Pulmonary artery endothelial cell (primary cell): ENCODE measurements at regions not wholly inside any gene's neighbourhood (a gene's known extent, or its start where the extent isn't known, plus 50 kb on each side); places are given as distances from the start of the nearest gene placed in this dataset.

Source experiments
- DNase-seq: peaks from one replicate; pipeline ENCODE4 v3.0.0-alpha.2; 2011; ENCODE audit warnings: low read depth, low spot score

DNA sequence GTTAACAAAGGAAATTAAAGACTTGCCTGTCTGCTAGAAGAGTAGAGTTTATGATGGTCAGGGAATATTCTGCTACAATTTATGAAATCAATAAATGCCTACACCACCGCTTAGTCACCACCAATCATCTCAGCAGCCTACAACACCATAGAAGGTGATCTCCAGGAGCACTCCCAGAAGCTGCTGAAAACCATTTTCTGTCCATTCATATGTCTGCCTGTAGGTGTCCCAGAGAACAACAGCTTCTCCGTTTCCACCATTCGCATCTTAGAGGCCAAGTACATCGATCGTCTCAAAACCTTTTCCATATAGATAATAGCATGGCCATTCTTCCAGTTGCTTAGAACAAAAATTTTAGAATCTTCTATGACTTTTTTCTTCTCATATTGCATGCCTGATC is 303.4 kb downstream of the KCNC2 start:
- DNase-seq = no peak

DNA sequence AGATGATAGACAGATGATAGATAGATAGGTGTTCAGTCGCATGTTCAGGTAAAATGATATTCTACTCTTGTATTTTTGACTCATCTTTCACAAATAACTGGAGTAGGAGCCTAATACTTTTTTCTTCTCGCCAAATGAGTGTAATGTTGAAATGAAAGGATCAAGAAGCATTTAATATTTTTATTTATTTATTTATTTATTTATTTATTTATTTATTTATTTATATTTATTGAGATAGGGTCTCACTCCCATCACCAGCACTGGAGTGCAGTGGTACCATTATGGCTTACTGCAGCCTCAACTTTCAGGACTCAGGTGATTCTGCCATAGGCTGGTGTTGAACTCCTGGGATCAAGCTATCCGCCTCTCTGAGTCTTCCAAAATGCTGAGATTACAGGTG is 298.8 kb downstream of the KCNC2 start:
- no peak for DNase-seq

DNA sequence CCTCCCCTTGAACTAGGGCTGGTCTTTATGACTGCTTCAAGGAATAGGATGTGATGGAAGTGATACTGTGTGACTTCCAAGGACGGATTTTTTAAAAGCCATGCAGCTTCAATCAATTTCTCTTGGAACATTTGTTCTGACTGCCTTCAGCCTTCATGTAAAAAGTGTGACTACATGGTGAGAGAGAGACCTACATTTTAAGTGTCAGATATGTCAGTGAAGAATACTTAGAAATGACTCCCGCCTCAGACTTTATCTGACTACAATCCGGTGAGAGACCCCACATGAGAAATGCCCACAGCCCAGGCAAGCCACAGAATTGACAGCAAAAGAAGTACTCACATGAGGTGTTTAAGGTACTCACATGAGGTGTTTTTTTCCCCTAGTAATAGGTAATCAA is 295.3 kb downstream of the KCNC2 start:
- DNase-seq = no peak

DNA sequence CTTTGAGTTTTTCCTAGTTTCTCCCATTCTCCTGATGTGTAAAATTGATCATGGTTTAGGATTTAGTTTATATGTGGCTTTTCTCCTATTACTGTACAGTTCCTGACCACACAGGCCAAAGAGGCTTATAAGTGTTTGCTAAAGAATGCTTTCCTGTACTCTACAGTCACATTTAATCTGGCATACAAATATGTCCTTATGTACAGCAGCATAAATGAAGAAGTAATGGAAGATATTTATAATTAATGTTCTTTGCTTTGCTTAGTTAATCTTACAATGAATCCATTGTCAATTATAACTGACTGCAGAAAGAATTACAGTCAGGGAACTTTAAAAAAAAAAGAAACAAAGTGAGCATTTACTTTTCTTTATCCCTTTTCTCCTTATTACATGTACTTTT is 293.9 kb downstream of the KCNC2 start:
- DNase-seq = no peak

DNA sequence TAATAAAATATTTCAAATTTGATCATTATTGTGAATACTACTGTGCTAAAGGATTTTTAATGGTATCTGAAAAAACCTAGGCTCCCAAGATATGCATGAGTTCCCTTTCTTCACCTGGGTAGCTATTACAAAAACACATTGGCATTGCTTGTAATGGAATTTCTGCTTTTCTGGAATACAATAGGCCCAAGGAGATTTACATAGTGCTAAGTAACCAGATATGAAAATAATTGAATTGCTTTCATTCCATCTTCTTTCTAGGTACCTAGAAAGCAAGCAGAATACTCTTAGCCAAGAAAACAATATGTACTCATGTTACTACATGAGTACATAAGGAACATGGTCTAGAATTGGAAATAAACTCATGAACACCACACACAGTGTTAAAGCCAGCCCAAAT is 291.9 kb downstream of the KCNC2 start:
- DNase-seq = no peak

DNA sequence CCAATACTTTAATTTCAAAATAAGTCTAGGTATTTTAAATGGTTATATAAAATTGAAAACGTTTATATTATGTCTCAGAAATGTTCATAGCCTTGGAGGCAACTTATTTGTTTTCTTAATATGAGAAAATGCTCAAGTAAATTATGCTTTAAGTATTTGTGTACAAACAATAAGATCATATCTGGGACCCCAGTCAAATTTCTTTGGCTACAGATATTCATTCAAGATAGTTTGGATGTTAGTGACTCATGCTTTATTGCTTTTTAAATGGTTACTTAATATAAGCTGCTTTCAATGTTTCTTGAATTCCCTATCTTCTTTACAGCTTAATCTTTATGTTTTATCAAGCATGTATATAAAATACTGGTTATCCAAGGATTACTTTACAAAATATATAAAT is 291.3 kb downstream of the KCNC2 start:
- DNase-seq = no peak

DNA sequence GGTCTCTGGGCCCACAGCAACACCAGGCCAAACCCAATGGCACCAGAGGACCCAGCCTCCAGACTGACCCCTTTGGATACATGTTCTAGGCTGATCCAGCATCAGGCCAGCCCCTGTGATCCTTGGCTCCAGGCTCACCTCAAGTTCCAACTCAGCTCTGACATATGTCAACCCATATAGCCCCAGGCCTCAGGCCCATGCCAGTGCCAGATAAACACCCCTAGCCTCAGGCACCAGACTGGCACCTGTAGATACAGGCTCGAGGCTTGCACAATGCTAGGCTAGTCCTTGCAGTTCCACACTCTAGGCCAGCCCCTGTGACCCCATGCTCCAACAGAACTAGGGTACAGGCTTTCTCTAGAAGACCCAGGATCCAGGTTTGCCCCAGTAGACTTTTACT is 287.5 kb downstream of the KCNC2 start:
- DNase-seq = no peak

DNA sequence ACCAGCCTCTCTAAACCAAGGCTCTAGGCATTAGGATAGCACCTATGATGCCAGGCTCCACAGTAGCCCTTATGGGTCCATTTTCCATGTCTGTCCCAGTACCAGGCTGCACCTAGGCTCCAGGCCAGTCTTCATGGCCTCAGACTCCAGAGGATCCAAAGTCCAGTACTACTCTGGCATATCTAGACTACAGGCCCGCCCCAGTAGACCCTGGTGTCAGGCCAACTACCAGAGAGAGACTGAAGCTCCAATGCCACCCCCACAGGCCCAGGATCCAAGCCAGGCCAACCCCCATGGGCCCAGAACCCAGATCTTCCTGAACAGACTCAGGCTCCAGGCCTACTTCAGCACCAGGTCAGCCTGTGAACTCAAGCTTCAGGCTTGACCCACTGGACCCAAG is 287.0 kb downstream of the KCNC2 start:
- DNase-seq = no peak

DNA sequence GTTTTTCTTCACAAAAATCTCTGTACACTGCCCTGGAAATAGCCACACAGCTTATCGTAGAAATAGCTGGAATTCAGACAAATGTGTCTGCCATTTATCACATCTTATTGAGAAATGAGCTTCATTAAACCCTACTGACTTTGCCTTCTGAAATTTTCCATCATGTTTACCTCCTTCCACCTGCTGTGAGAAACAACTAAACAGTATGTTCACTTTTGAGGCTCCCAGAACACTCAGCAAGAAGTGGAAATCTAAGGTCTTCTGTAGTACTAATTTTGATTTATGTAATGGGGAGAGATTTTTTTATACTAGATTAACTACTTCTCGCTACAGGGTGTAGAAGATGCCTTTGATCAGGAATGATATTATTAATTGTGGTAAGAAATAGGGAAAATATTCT is 268.0 kb downstream of the KCNC2 start:
- no peak for DNase-seq

DNA sequence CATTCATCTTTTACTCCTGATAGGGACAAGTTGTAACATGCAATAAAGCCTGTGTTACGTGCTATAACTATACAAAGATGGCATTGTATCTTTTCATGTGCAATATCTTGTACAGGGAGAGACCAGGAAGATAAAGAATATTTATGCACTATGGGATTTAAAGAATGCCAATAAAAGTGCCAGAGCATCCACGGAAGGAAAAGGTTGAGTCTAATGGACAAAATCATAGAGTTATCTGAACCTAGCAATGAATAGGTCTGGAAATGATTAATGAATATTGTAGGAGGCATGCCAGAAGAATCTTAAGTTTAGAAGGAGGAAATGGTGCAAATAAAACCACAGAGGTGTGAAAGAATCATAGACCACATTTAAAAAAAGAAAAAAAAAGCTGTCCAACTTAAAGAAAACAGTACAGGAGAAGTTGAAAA is 263.9 kb downstream of the KCNC2 start:
- DNase-seq = no peak

DNA sequence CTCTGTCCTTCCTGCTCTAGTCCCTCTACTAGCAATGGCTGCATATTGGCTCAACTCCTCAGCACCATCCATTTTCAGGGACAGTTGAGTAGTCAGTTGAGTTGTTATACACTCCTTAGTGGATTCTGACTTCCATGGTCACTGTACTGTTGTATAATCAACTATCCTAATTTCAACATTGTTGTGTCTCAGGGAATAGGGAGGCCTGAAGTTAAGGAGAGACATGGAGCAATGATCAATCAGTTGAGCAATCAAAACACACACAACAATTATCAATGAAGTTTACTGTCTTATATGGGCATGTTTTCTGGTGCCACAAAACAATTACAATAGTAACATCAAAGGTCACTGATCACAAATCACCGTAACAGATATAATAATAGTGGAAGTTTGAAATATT is 255.9 kb downstream of the KCNC2 start:
- no peak for DNase-seq

DNA sequence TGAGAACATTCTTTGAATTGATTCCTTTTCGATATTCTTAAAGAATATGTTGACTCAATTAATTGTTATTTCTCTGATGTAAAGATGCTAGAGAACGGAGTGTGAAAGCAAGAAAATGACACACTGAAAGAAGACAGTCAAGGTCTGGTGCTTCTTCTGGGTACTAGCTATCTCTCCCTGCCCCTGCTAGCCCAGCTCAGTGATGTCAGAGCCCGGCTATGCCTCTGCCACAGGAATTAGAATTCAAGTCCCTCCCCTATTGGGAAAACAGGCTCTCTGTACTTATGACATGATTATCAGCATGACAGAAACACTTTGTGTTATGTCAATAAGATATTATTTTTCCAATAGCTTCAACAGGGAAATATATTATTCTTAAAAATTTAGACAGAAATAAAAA is 252.4 kb downstream of the KCNC2 start:
- no peak for DNase-seq

DNA sequence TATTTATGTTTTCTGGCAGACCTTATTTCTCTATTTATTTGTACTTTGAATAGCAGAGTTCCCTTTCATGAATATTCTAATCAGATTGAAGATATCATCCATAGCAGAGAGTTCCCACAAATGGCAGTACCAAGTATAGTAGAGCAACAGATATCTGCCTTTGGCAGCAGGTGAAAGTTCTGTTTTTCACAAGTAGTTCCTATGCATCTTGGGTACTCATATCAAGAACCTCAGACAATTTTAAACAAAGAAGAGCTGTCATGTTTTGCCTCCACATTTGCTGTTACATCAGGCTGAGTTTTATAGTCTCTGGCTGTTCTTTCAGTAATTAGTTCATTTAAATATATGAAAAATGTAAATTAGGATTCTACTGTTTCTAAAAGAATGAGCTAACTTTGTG is 252.0 kb downstream of the KCNC2 start:
- no peak for DNase-seq

DNA sequence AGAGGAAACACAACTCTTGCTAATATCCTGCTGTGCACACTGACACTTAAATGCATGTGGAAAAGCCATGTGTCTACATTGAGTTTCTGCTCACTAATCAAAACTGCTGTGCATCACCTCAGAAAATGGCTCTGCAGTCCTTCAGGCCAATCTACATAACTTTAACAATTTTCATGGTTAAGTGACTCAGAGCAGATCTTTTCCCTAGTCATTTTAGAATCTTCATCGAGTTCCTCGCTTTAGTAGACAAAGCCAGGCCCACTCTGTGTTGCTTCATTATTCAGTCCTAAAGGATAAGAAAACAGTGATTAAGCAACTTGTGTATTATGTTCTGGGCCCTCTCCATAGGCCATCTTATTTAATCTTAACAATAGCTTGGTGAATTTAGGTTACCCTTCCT is 250.0 kb downstream of the KCNC2 start:
- DNase-seq = no peak

DNA sequence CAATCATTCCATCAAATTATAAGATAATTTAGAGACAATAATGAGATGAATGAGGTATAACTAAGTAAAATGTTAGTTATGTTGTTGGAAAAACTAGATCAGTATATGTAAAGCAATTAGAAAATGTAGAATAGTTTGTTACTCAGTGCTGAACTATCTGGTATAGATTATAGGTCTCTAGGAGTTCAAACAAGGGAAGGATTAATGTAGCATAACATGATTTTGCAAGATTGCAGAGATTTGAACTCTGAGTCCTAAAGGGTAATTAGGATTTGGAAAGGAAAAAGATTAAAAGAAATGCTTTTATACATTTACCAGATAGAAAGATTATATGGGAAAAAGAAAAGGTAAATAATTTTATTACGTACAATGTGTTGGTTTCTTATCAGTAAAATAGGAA is 246.3 kb downstream of the KCNC2 start:
- DNase-seq = no peak

DNA sequence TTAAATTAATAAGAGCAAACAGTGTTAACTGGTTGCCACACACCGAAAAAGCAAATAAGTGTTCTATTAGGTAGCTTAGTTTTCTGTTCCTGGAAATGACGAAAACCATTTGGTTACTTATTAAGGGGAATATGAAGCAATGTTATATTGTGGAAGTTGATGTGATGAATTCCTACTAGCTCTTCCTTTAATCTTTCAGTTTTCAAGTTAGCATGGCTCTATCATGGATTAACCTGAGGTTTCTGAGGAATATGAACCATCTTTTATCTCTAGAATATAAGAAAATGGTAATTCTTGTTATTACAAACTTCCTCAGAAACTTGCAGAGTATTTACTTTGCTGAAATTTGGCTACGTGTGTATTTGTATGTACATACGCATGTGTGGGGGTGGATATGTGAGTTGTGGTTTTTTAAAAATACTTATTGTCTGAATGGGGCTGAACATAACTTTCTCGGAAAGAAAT is 245.7 kb downstream of the KCNC2 start:
- no peak for DNase-seq

DNA sequence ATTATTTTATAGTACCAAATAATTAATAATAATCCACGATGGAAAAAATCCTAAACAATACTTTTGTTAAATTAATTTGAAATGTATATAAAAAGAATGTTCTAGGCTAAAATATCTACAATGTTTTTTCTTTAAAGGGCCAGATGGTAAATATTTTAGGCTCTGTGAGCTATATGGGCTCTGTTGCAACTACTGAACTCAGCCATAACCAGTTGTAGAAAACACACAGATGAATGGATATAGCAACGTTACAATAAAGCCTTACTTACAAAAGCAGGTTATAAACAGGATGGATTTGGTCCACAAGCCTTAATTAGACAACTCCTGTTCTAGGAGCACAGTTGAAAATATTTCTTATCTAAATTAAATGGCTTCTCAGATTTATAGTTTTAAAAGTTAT is 245.2 kb downstream of the KCNC2 start:
- no peak for DNase-seq

DNA sequence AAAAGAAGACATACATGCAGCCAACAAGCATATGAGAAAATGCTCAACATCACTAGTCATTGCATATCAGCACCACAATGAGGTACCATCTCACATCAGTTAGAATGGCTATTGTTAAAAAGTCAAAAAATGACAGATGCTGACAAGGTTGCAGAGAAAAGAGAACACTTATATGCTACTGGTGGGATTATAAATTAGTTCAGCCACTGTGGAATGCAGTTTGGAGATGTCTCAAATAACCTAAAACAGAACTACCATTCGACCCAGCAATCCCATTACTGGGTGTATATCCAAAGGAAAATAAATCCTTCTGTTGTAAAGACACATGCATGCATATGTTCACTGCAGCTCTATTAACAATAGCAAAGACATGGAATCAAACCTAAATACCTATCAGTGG is 238.4 kb downstream of the KCNC2 start:
- DNase-seq = no peak

DNA sequence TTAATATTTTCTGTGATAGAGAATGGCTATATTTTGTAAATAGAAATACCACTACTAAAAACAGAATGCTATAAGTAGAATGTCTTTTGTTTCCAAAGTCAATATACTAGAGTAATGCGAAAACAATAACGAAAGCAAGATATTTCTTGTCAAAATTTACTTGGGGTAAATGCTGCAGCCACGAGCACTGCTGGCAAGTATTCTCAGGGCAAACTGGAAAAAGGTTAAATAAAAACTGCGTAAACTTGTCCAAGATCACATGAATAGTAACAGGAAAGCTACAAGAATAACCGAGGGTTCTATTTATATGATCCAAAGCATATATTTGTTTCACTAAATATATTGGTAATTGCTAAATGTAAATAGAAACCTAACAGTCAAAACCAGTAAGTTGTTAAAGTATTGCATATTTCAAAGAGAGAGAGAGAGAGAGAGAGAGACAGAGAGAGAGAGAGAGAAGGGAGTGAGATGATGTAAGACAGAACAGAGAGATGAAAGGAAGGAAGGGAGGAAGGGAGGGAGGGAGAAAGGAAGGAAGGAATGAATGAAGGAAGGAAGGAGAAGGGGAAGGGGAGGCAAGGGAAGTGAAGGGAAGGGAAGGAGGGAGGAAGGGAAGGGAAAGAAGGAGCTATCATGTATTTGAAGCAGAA is 231.7 kb downstream of the KCNC2 start:
- DNase-seq = no peak

DNA sequence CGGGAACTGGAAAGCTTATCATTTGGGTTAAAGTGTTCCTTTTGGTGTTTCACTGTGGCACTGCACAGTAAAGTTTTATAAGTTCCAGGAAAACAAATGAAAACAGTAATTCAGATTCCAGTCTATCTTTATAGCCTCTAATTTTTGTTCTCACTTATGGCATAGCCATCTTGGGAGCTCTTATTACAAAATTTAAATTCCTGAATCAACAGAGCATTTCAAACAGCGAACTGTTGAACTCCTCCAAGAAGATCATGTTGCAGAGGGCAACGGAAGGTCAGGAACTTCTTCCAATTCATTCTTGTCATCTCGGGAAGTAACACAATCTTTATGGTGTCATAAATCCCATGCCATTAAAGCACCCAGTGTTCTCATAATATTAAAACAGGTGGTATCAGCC is 229.1 kb downstream of the KCNC2 start:
- DNase-seq = no peak

DNA sequence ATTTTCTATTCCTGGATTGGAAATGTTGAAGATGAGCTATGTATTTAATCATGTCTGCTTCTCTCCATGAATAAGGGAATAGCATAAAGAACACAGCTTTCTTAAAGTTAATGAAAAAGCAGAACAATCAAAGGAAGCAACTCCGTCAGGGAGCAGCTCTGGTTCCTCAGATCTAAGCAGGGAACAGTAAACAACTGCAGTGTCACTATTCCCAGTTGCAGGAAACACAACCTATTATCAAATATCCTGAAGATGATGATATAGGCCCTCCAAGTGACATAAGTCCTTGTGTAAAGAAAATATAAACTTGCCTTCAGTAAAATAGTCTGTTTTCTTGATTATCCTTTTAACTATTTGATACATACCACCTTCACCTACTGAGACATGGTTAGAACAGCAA is 228.1 kb downstream of the KCNC2 start:
- no peak for DNase-seq

DNA sequence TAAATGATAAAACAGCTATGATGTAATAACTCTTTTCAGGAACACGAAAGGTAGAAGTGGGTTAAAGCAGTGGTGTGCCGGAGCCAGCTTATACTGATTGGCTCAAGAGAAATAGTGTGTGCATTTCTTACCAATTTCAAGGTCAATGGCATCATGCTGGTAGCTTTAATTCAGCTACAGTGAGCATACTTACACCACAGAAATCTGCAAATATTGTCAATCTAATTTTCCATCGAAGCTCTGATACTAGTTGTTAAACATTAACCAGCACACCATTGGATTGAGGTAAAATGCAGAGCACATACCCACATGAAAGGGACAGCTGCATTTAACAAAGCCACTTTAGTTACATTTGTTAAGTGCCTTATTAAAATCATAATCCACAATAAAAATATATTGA is 225.7 kb downstream of the KCNC2 start:
- no peak for DNase-seq

DNA sequence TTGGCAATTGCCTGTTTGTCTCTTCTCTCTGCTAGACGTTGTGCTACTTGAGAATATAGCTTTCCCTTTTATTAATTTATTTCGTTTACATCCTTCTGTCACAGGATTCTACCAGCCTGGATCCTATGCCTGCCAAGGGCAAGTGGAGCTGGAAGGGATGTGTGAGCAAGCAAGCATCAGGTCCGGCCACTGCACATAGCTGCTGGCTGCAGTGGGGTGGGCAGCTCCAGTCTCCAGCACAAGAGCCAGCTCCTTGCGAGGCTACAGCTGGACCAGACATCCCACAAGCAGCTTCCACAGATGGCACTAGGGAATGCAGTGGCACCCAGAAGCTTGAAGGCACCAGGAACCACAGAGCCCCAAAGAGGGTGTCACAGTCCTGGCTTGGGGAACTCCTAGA is 225.0 kb downstream of the KCNC2 start:
- DNase-seq = no peak
